B cell (primary cell): ENCODE measurements at regions not wholly inside any gene's neighbourhood (a gene's known extent, or its start where the extent isn't known, plus 50 kb on each side); places are given as distances from the start of the nearest gene placed in this dataset.

ENCODE experiments used
- ATAC-seq: fragments of 200-7000 bp; cut with Tn5 transposase; one replicate; pipeline ENCODE4 v1.10.0; 2021; ENCODE audit warnings: low read depth, mild to moderate bottlenecking, moderate number of reproducible peaks, moderate library complexity
- CTCF ChIA-PET: fragments of 350-600 bp; sonication (Branson Sonifier 250); formaldehyde crosslinking; loops from one replicate; lab custom pipeline; 2021; ENCODE audit warnings: antibody characterized with exemption, inconsistent platforms; lab: Charles Lee
- POLR2A ChIA-PET: fragments of 350-600 bp; sonication (Branson Sonifier 250); formaldehyde crosslinking; loops from one replicate; lab custom pipeline; 2021; ENCODE audit warnings: antibody characterized with exemption; lab: Charles Lee
- DNase-seq: peaks from one replicate; pipeline ENCODE4 v3.0.0; 2013
- H2AFZ ChIP-seq: 2 replicates; pipeline ENCODE4 v1.6.1; 2012; ENCODE audit warnings: mild to moderate bottlenecking, low read depth, low read length; ENCODE audit not compliant: insufficient read depth, poor library complexity, severe bottlenecking
- H3K27ac ChIP-seq, 2 donors: 1 replicate in 1 of 2; 2 replicates in 1 of 2; pipeline ENCODE4 v1.5.1; 2012 to 2013; ENCODE audit warnings: low read length in 2 of 2, mild to moderate bottlenecking in 2 of 2, moderate library complexity in 1 of 2
- H3K27me3 ChIP-seq, 4 experiments: fragments of 200-600 bp in 1 of 4; sonication (generic) in 1 of 4; replicated peaks in 1 of 4; 1 replicate in 2 of 4; 2 replicates in 2 of 4; pipeline versions ENCODE4 v1.6.1 to v1.7.0; 2013 to 2016; ENCODE audit warnings: low read length in 3 of 4, mild to moderate bottlenecking in 2 of 4, mixed read lengths in 1 of 4, moderate library complexity in 1 of 4; ENCODE audit not compliant: insufficient read depth in 4 of 4, control insufficient read depth in 3 of 4; ENCODE audit errors: control extremely low read depth in 1 of 4
- H3K36me3 ChIP-seq, 2 experiments: replicated peaks in 1 of 2; 1 replicate in 1 of 2; 2 replicates in 1 of 2; pipeline versions ENCODE4 v1.6.1 to v1.7.1; 2013; ENCODE audit warnings: low read length in 1 of 2; ENCODE audit not compliant: insufficient read depth in 2 of 2, control insufficient read depth in 1 of 2; ENCODE audit errors: control extremely low read depth in 1 of 2, extremely low read depth in 1 of 2
- H3K4me1 ChIP-seq, 2 donors: fragments of 200-600 bp in 1 of 2; sonication (generic) in 1 of 2; 1 replicate in 1 of 2; 2 replicates in 1 of 2; pipeline versions ENCODE4 v1.5.1 to v1.6.1; 2013 to 2017; ENCODE audit warnings: low read length in 2 of 2; ENCODE audit not compliant: control insufficient read depth in 2 of 2, insufficient read depth in 2 of 2
- H3K4me2 ChIP-seq: replicated peaks from 2 replicates; pipeline ENCODE3; 2012; ENCODE audit warnings: mild to moderate bottlenecking, low read depth, low read length; ENCODE audit not compliant: poor library complexity, severe bottlenecking
- H3K4me3 ChIP-seq, 5 experiments: fragments of 200-600 bp in 1 of 5; sonication (generic) in 1 of 5; 1 replicate in 3 of 5; 2 replicates in 2 of 5; pipeline versions ENCODE4 v1.5.1 to v1.7.0; 2011 to 2016; ENCODE audit warnings: low read length in 4 of 5, mild to moderate bottlenecking in 4 of 5, low read depth in 2 of 5, control low read depth in 1 of 5, moderate library complexity in 1 of 5; ENCODE audit not compliant: insufficient read depth in 1 of 5; ENCODE audit errors: control extremely low read depth in 1 of 5, extremely low read depth in 1 of 5
- H3K79me2 ChIP-seq: fragments of 200-600 bp; sonication (generic); one replicate; pipeline ENCODE4 v1.6.0; 2016; ENCODE audit warnings: low read length; ENCODE audit not compliant: control insufficient read depth, insufficient read depth
- H3K9ac ChIP-seq: fragments of 200-600 bp; sonication (generic); 2 replicates; pipeline ENCODE4 v1.6.1; 2017; ENCODE audit warnings: mild to moderate bottlenecking, low read length, moderate library complexity
- H3K9me3 ChIP-seq, 3 donors: one replicate each; pipeline versions ENCODE4 v1.6.1 to v1.7.1; 2013; ENCODE audit warnings: low read length in 2 of 3; ENCODE audit not compliant: control insufficient read depth in 2 of 3, insufficient read depth in 1 of 3; ENCODE audit errors: control extremely low read depth in 1 of 3
- H4K20me1 ChIP-seq: 2 replicates; pipeline ENCODE4 v1.6.0; 2012; ENCODE audit warnings: mild to moderate bottlenecking, low read length; ENCODE audit not compliant: insufficient read depth, control insufficient read depth, poor library complexity, severe bottlenecking
- H3K27ac Mint-ChIP-seq: one replicate; pipeline ENCODE4 v1.8.0; 2021; ENCODE audit warnings: mixed read lengths
- H3K27me3 Mint-ChIP-seq: one replicate; pipeline ENCODE4 v1.8.0; 2021; ENCODE audit warnings: mixed read lengths
- H3K4me1 Mint-ChIP-seq: one replicate; pipeline ENCODE4 v1.8.0; 2021; ENCODE audit warnings: mixed read lengths
- H3K4me3 Mint-ChIP-seq: one replicate; pipeline ENCODE4 v1.8.0; 2021; ENCODE audit warnings: mixed read lengths
- H3K9me3 Mint-ChIP-seq: one replicate; pipeline ENCODE4 v1.8.0; 2022; ENCODE audit warnings: mixed read lengths; ENCODE audit not compliant: insufficient read depth
- CTCF ChIP-seq: fragments of 200-600 bp; IDR thresholded peaks from one replicate; pipeline ENCODE4 v1.8.0; 2022; ENCODE audit warnings: antibody characterized with exemption, mild to moderate bottlenecking
- EZH2 ChIP-seq: IDR thresholded peaks from 2 replicates; pipeline ENCODE4 v1.6.1; 2012; ENCODE audit warnings: borderline replicate concordance, low read depth, mild to moderate bottlenecking, moderate library complexity, low read length; ENCODE audit not compliant: insufficient read depth, poor library complexity, severe bottlenecking
- WGBS: methylation state at CpG from one replicate; pipeline ENCODE4 v1.1.5; 2013; ENCODE audit warnings: missing lambda C conversion rate; ENCODE audit not compliant: insufficient coverage; 5-methylcytosine and 5-hydroxymethylcytosine counted together
- intact Hi-C: fragments of 100-400 bp; cut with micrococcal nuclease; formaldehyde crosslinking; loops from one replicate; pipeline ENCODE4 v1.10.0; 2022

DNA sequence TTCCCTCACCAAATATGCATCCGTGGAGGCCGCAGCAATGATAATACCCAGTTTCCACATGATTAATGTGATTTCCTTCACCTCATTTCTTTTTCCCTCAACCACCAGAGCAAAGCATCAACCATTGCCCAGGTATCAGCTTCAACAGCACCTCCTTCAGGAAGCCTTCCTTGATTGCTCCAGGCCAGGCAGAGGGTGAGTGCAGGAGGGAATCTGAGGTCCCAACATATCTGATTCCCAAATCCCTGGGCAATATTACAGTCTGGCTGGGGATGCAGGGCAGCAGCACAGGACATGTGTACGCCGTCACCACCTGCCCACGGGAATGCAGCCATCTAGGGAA lies 142.4 kb upstream of the MYCN start:
- CTCF ChIA-PET = no interaction called here
- H3K36me3 ChIP-seq = no peaks in the 10 kb centered on the region
- no peak overlapping the region for H3K9ac ChIP-seq

DNA sequence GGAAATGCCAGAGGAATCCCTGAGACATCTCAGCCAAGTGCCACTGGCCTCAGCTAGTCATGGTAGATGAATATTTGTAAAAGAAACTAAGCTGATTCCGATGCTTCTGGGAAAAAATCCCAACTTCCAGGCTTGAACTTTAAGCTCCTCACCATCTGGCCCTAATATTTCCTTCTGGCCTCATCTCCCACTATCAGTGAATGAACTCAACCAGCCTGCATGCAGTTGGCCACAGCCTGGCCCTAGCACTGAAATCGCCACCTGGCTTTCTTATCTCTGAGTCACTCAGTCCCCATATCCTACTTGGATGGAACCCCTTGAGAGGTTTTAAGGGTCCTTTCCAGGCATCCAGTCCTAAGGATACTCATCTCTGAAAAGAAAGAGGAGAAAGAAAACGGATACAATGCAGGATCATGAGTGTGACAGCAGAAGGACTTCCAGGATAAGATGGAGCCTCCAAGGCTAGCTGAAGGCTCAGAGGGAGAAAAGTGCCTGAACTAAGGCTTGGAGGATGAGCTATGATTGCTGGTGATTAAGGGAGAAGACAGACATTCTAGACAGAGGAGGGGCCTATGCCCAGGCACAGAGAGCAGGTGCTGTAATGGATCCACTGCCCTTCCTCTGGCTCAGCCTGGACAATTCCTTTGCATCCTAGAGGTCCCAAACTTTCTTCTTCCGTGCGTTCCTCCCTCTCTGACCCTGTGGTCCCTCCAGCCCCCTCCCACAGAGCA lies 141.5 kb upstream of the MYCN start:
- ChIA-PET CTCF (no interaction called here), POLR2A (no interaction called here)
- Histone ChIP-seq H3K36me3 (no peaks in the 10 kb centered on the region), H3K4me3 (no peak overlapping the region), H3K9me3 (no peaks in the 10 kb centered on the region), H3K27ac (no peak overlapping the region), H3K4me2 (no peak overlapping the region), H2AFZ (no peak overlapping the region), H4K20me1 (no peaks in the 10 kb centered on the region), H3K4me1 (no peaks in the 10 kb centered on the region), H3K27me3 (no peaks in the 10 kb centered on the region), H3K79me2 (no peaks in the 10 kb centered on the region), H3K9ac (no peak overlapping the region)
- ATAC-seq = no peak
- Mint-ChIP-seq H3K4me3 (no peak overlapping the region), H3K9me3 (no peaks in the 10 kb centered on the region), H3K27ac (no peak overlapping the region), H3K4me1 (no peaks in the 10 kb centered on the region), H3K27me3 (peaks cover 13% of the 10 kb centered on the region)
- TF ChIP-seq EZH2 = no peak
- TF ChIP-seq CTCF = no peak
- DNase-seq = no peak
- WGBS = 93% methylated on average over 4 of the region's 5 CpGs
- intact Hi-C loops = no loop called here

More for the DNA sequence above, 142.4 kb upstream of the MYCN start:
- 92% methylated on average over 5 of the region's 5 CpGs for WGBS
- H2AFZ ChIP-seq = no peak overlapping the region
- H3K27me3 Mint-ChIP-seq = peaks cover 13% of the 10 kb centered on the region
- POLR2A ChIA-PET = no interaction called here
- H3K79me2 ChIP-seq = no peaks in the 10 kb centered on the region
- no peak overlapping the region for H3K4me3 Mint-ChIP-seq
- TF ChIP-seq EZH2 = no peak
- TF ChIP-seq CTCF = no peak
- no peak overlapping the region for H3K4me2 ChIP-seq
- H3K27me3 ChIP-seq = no peaks in the 10 kb centered on the region
- no peaks in the 10 kb centered on the region for H4K20me1 ChIP-seq
- intact Hi-C loops = no loop called here
- H3K4me3 ChIP-seq = no peak overlapping the region
- H3K9me3 Mint-ChIP-seq = no peaks in the 10 kb centered on the region
- ATAC-seq = no peak
- no peak overlapping the region for H3K27ac Mint-ChIP-seq
- no peak overlapping the region for H3K27ac ChIP-seq
- H3K4me1 Mint-ChIP-seq = no peaks in the 10 kb centered on the region
- no peak for DNase-seq
- H3K9me3 ChIP-seq = no peaks in the 10 kb centered on the region
- H3K4me1 ChIP-seq = no peaks in the 10 kb centered on the region
